GM19239 (cell line): ENCODE measurements at regions not wholly inside any gene's neighbourhood (a gene's known extent, or its start where the extent isn't known, plus 50 kb on each side); places are given as distances from the start of the nearest gene placed in this dataset.

Experiments
- DNase-seq: peaks from one replicate; pipeline ENCODE4 v3.0.0; 2011; ENCODE audit warnings: low spot score; ENCODE audit not compliant: insufficient read length
- FAIRE-seq: peaks from 2 replicates; lab custom pipeline; 2011; peaks lifted over from hg19 to GRCh38; lab: Jason Lieb, UNC

DNA sequence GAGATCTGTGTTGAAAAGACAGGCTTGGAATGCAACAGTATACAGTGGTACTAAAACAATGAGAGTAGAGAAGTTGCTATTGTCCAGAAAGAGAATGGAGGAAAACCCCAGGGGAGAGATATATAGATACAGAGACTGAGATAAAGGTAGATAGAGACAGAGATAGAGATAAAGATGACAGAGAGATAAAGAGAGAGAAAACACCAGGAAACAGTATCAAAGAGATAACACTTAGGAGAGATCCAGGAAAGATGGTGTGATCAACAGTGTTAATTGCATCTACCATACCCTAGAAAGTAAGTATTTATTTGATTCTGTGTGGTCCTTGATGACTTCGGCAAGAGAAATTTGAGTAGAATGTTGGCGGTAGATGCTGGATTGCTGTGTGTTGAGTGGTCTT lies 461.8 kb upstream of the RIOK2 start:
- no peak for FAIRE-seq

DNA sequence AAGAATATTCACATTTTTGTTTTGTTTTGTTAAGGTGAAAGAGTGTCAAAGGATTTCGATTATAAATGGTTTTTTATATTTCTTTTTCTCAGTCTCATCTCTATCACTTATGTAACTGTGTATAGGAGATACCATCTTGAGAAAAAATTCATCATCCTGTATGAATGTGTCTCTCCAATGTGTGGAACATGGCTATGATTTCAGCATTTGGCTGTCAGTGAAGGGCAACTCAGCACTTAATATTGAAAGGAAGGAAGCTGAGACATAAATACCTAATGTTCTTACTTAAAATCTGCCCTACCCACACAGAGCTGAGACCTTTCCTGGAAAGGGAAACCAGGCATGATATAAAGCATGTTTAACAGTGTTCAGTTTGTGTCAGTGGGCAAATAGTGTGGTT lies 474.2 kb upstream of the RIOK2 start:
- no peak for DNase-seq
- no peak for FAIRE-seq

More for the DNA sequence above, 461.8 kb upstream of the RIOK2 start:
- no peak for DNase-seq

DNA sequence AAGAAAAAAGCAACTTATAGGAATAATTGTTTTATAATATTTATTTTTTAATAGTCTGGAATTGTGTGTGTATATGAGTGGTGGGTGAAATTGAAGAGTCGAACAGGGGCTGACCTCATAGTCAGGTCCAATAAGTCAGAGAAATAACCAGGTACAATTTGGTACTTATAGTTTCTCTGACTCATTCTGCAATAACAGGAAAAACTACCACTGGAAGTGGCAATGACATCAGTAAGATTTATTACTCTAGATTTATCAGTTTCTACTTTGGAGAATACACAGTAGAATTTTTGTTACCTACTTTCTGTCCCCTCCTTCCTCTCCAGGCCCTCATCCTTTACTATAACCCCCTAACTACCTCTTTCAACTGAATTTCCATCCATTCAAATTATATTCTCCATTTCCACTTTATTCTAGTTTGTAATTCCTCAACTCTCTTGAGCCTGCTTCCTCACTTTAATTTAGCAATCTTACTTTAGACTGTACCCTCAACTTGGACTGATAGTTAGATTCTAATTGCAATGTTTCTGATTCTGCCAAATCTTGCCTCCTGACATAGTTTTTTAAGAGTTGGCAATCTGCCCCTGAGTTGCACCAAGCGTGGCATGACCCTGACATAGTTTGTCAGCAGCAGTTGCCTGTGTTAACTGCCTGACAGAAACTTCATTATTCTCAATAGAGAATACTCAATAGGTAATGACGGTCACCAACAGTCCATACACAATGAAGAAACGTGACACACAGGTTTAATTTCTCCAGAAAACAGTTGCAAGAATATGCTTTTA lies 475.3 kb upstream of the RIOK2 start:
- DNase-seq (no peak), FAIRE-seq (no peak)

DNA sequence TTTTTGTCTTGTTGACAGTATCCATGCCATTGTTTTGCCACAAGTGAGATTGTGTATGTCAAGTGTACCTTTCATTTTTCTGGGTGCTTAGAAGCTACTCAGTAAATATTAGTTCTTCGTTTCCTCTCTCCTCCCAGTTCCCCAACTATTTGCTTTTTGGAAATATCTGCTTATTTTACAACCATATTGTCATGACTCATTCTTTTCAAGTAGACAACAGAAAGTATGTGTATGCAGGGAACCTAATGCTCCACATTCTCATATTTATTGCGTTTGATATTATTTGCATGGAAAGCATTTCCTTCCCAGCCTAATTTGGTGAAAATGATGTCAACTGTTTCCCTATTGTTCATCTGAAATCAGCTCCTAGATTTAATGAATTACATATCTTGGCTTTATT lies 483.7 kb upstream of the RIOK2 start:
- FAIRE-seq (no peak), DNase-seq (no peak)

GRCh38 chr5:97670447-97670846 lies 487.4 kb upstream of the RIOK2 start:
- FAIRE-seq (no peak), DNase-seq (no peak)

DNA sequence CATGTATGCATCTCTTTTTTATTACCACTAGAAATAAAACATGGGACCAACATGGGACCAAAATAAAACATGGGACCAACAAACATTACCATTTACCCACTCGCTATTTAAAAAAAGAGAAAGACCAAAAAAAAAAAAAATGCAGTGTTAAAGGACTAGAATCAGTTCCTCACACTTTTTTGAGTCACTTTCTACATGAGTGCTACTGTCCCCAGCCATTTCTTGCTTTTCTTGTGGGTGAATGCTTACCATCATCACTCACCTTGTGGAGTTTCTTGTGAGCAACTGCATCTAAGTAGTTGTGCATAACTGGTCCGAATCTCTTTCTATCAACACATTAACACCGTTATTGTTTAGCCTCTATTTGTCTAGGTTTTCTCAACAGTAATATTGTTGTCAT lies 493.6 kb upstream of the RIOK2 start:
- FAIRE-seq (no peak), DNase-seq (no peak)

DNA sequence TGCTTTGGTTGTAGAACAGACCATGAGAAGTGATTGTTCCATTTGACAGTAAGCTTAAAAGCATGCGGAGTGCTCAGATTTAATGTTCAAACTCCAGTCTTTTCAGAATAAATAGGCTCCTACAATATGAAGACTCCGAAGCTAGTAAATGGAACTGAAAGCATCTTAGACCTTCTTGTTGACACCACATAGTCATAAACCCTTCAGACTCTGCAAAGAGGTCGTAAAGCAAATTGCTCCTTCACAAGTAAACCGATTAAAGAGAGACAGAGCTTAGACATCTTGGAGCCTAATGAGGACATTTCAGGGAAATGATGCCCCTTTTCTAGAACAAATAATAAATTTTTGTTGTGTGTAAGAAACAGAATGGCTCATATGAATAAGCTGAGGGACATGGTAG lies 511.0 kb upstream of the RIOK2 start:
- FAIRE-seq (no peak), DNase-seq (no peak)

DNA sequence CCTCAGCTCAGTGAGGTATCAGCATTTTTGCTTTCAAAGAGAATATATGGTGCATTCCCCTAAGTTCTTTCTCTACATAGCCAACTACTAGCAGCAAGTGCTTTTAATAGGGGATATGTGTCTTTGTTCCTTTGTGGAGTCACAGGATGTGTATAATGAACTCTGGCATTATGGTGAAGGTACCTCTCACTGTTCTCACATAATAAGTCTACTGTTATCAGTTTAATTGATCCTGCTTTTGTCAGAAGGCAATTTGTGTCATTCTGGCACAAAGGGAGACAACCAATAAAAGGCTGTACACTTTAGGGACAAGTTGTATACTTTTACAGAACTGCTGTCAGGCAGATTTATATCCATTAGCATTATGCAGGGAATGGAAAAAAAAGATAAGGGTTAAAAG lies 531.4 kb upstream of the RIOK2 start:
- DNase-seq (no peak), FAIRE-seq (no peak)

DNA sequence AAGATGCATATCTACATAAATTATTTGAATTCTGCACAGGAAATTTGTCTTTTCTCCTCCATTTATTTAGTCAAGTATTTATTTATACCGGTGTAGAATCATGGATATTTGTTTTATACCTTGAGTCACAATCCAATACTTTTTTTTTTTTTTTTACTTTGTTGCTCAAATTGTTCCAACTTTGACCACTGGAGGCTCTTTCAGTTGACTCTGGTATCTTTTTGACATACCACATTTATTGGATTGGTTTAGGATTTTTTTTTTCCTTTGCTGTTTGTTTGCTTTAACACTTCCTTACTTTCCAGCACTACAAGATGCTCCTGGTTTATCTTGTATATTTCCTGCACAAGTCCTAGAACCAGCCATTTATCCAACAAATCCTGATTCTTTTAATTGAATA lies 543.1 kb upstream of the RIOK2 start:
- FAIRE-seq (no peak), DNase-seq (no peak)

- no peak for FAIRE-seq
Measured at GRCh38 chr5:97728920-97729319, 545.9 kb upstream of the RIOK2 start.

DNA sequence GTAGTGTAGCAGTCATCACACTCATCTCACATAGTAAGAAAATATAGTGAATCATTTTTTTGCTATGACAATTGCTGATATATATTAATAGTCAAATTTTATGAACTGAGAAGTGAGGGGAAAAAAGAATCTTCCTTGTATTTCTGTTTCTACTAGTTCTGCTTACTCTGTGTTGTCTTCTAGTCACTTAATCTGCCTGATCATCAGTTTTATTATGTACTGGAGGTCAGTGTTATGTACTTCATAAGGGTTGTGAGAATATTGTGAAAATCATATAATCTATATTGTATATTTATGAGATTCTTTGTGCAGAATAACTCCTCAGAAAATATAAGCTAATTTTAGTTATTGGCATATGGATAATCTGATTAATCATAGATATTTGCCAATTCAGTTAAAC lies 546.9 kb upstream of the RIOK2 start:
- DNase-seq (no peak), FAIRE-seq (no peak)

More at GRCh38 chr5:97728920-97729319, 545.9 kb upstream of the RIOK2 start:
- no peak for DNase-seq

GRCh38 chr5:97735209-97735608 lies 552.2 kb upstream of the RIOK2 start:
- no peak for FAIRE-seq
- DNase-seq, result no peak

DNA sequence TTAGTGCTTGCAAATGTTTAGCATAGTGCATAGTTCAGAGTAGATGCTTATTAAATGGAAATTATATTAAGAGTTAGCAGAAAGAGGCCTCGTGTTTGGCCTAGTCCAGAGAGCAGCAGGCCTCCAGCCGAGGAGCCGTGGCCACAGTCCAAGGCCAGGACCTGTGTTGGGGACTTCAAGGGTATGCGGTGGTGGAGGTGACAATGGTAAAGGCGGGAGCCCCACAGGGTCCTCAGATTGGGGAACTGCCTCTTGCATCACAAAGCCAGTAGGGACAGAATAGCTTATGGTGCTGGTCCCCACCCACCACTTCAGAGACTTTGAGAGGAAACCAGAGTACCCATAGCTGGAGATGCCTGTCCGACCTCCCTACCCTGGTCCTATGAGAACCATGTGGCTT lies 554.6 kb upstream of the RIOK2 start:
- FAIRE-seq, result no peak
- DNase-seq, result no peak

GRCh38 chr5:97745817-97746216 lies 562.8 kb upstream of the RIOK2 start:
- no peak for DNase-seq
- FAIRE-seq, result no peak

- FAIRE-seq (no peak), DNase-seq (no peak)
Measured at GRCh38 chr5:97750576-97750975, 567.5 kb upstream of the RIOK2 start.

GRCh38 chr5:97751540-97751939 lies 568.5 kb upstream of the RIOK2 start:
- FAIRE-seq (no peak), DNase-seq (no peak)

- DNase-seq (no peak), FAIRE-seq (no peak)
Measured at GRCh38 chr5:97752871-97753270, 569.8 kb upstream of the RIOK2 start.

- no peak for FAIRE-seq
- no peak for DNase-seq
Measured at GRCh38 chr5:97762483-97762882, 579.4 kb upstream of the RIOK2 start.

- DNase-seq, result no peak
- FAIRE-seq, result no peak
Measured at GRCh38 chr5:97764700-97765099, 581.7 kb upstream of the RIOK2 start.

DNA sequence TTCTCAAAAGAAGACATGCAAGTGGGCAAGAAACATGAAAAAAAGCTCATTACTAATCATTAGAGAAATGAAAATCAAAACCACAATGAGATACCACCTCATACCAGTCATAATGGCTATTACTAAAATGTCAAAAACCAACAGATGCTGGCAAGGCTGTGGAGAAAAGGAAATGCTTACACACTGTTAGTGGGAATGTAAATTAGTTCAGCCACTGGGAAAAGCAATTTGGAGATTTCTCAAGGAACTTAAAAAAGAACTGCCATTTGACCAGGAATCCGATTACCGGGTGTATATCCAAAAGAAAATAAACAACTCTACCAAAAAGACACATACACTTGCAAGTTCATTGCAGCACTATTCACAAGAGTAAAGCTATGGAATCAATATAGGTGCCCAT lies 595.4 kb upstream of the RIOK2 start:
- FAIRE-seq (no peak), DNase-seq (no peak)

DNA sequence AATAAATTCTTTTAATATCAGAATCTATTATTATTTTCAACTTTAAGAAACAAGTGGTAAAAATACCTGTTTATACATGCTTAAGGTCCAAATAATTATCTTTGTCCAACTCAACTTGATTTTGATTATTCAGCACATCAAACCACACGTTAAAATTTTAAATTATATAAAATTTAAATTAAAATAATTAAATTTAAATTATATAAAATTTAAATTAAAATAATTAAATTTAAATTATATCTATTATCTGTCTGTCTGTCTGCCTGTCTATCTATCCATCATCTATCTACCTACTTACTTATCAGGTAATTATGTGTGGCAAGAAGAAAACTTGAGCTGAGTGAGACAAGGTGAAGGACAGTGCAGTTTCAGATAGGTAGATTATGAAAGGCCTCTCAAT lies 605.3 kb upstream of the RIOK2 start:
- DNase-seq, result no peak
- no peak for FAIRE-seq

- DNase-seq (no peak), FAIRE-seq (no peak)
Measured at GRCh38 chr5:97797994-97798451, 615.0 kb upstream of the RIOK2 start.
